Activated CD8-positive, alpha-beta T cell treated with anti-CD3 and anti-CD28 coated beads, Interleukin-2, amount 10 ng/mL, durations not matched to agents 7 days and 5 days (primary cell): ENCODE measurements at regions not wholly inside any gene's neighbourhood (a gene's known extent, or its start where the extent isn't known, plus 50 kb on each side); places are given as distances from the start of the nearest gene placed in this dataset.
A peak's percentile ranks its signal among the peaks of the same experiment; 100 is the strongest.
"Not testable (repeated sequence)": the region's sequence is repeated elsewhere in the genome, so short reads cannot be mapped to it uniquely, and the experiment has no call there.

Experiments
- ATAC-seq: fragments of 150-1000 bp; cut with Tn5 transposase; one replicate; pipeline ENCODE4 v1.10.0; 2021; ENCODE audit warnings: moderate library complexity
- CTCF ChIA-PET: fragments of 350-600 bp; sonication (Branson Sonifier 250); formaldehyde crosslinking; loops from one replicate; lab custom pipeline; 2021; ENCODE audit warnings: antibody characterized with exemption; lab: Charles Lee
- POLR2A ChIA-PET: fragments of 350-600 bp; sonication (Branson Sonifier 250); formaldehyde crosslinking; loops from one replicate; lab custom pipeline; 2021; ENCODE audit warnings: antibody characterized with exemption; lab: Charles Lee
- DNase-seq: peaks from one replicate; pipeline ENCODE4 v3.0.0-alpha.2; 2020
- H3K27ac Mint-ChIP-seq: one replicate; pipeline ENCODE4 v1.8.0; 2021; ENCODE audit warnings: mild to moderate bottlenecking, mixed read lengths
- H3K27me3 Mint-ChIP-seq: one replicate; pipeline ENCODE4 v1.8.0; 2021; ENCODE audit warnings: low read depth, mixed read lengths
- H3K36me3 Mint-ChIP-seq: one replicate; pipeline ENCODE4 v1.8.0; 2021; ENCODE audit warnings: low read depth, mixed read lengths
- H3K4me1 Mint-ChIP-seq: one replicate; pipeline ENCODE4 v1.8.0; 2021; ENCODE audit warnings: low read depth, mixed read lengths
- H3K4me3 Mint-ChIP-seq: one replicate; pipeline ENCODE4 v1.8.0; 2021; ENCODE audit warnings: mild to moderate bottlenecking, mixed read lengths
- H3K9me3 Mint-ChIP-seq: one replicate; pipeline ENCODE4 v1.8.0; 2022; ENCODE audit warnings: mixed read lengths; ENCODE audit not compliant: insufficient read depth

- CTCF ChIA-PET, ATAC-seq, H3K27me3 Mint-ChIP-seq, POLR2A ChIA-PET, DNase-seq: not testable (repeated sequence)
- Mint-ChIP-seq H3K4me1 (peaks cover 52% of the 10 kb centered on the region), H3K36me3 (peaks cover 24% of the 10 kb centered on the region), H3K9me3 (peaks cover 20% of the 10 kb centered on the region), H3K4me3 (peak overlapping the region; percentile 60), H3K27ac (peak overlapping the region; percentile 99)
These were observed 207.8 kb downstream of the USP6NL start for GRCh38 chr10:11403646-11404045.

- H3K4me3 Mint-ChIP-seq: peak overlapping the region; percentile 60
- H3K9me3 Mint-ChIP-seq: peaks cover 20% of the 10 kb centered on the region
- H3K27ac Mint-ChIP-seq: peak overlapping the region; percentile 99
- DNase-seq (peak; percentile 85), ATAC-seq (peak; percentile 96)
- POLR2A ChIA-PET: no interaction called here
- H3K4me1 Mint-ChIP-seq: peaks cover 51% of the 10 kb centered on the region
- CTCF ChIA-PET: no interaction called here
- no peaks in the 10 kb centered on the region for H3K27me3 Mint-ChIP-seq
- H3K36me3 Mint-ChIP-seq: peaks cover 24% of the 10 kb centered on the region
These were observed 208.3 kb downstream of the USP6NL start for GRCh38 chr10:11403116-11403515.

- no peak for DNase-seq
- POLR2A ChIA-PET: no interaction called here
- H3K4me3 Mint-ChIP-seq: no peak overlapping the region
- H3K27me3 Mint-ChIP-seq: no peaks in the 10 kb centered on the region
- CTCF ChIA-PET: no interaction called here
- peaks cover 16% of the 10 kb centered on the region for H3K9me3 Mint-ChIP-seq
- peak overlapping the region; percentile 99 for H3K27ac Mint-ChIP-seq
- no peak for ATAC-seq
- H3K36me3 Mint-ChIP-seq: peaks cover 21% of the 10 kb centered on the region
- H3K4me1 Mint-ChIP-seq: peaks cover 44% of the 10 kb centered on the region
These were observed 209.1 kb downstream of the USP6NL start for GRCh38 chr10:11402392-11402791.

- Mint-ChIP-seq H3K27ac (peak overlapping the region; percentile 99), H3K4me1 (peaks cover 37% of the 10 kb centered on the region), H3K36me3 (peaks cover 15% of the 10 kb centered on the region), H3K4me3 (peak overlapping the region; percentile 44), H3K27me3 (no peaks in the 10 kb centered on the region), H3K9me3 (peaks cover 8% of the 10 kb centered on the region)
- POLR2A ChIA-PET: no interaction called here
- ATAC-seq: peak; percentile 7
- DNase-seq: peak; percentile 38
- CTCF ChIA-PET: no interaction called here
These were observed 209.9 kb downstream of the USP6NL start for GRCh38 chr10:11401264-11402235.

GRCh38 chr10:11397980-11398580 is 213.4 kb downstream of the USP6NL start:
- Mint-ChIP-seq H3K4me3 (no peak overlapping the region), H3K27me3 (peaks cover 1% of the 10 kb centered on the region), H3K9me3 (no peaks in the 10 kb centered on the region), H3K36me3 (peaks cover 8% of the 10 kb centered on the region), H3K27ac (no peak overlapping the region), H3K4me1 (peaks cover 28% of the 10 kb centered on the region)
- POLR2A ChIA-PET: no interaction called here
- no peak for ATAC-seq
- CTCF ChIA-PET: interaction anchor here (0.6 kb wide), 1 partner anchor 19 kb away, joined by 4 read pairs; no protein-coding TSS in a partner anchor
- no peak for DNase-seq

GRCh38 chr10:11397077-11397965 is 214.1 kb downstream of the USP6NL start:
- no peak overlapping the region for H3K4me3 Mint-ChIP-seq
- H3K36me3 Mint-ChIP-seq: peaks cover 3% of the 10 kb centered on the region
- H3K4me1 Mint-ChIP-seq: peaks cover 22% of the 10 kb centered on the region
- H3K27ac Mint-ChIP-seq: no peak overlapping the region
- CTCF ChIA-PET: interaction anchor here (0.6 kb wide), 1 partner anchor 20 kb away, joined by 4 read pairs; no protein-coding TSS in a partner anchor
- no peaks in the 10 kb centered on the region for H3K9me3 Mint-ChIP-seq
- ATAC-seq (no peak), DNase-seq (no peak)
- POLR2A ChIA-PET: no interaction called here
- H3K27me3 Mint-ChIP-seq: peaks cover 6% of the 10 kb centered on the region

GRCh38 chr10:11396311-11396955 is 215.0 kb downstream of the USP6NL start:
- Mint-ChIP-seq H3K4me1 (peaks cover 13% of the 10 kb centered on the region), H3K36me3 (no peaks in the 10 kb centered on the region), H3K27me3 (peaks cover 6% of the 10 kb centered on the region), H3K9me3 (no peaks in the 10 kb centered on the region), H3K27ac (no peak overlapping the region), H3K4me3 (no peak overlapping the region)
- ATAC-seq (no peak), DNase-seq (no peak)
- CTCF ChIA-PET: no interaction called here
- POLR2A ChIA-PET: no interaction called here

- ChIA-PET CTCF (interaction anchor here (0.6 kb wide), 1 partner anchor 10 kb away, joined by 4 read pairs; no protein-coding TSS in a partner anchor), POLR2A (interaction anchor here (0.6 kb wide), 1 partner anchor 56 kb away, joined by 3 read pairs; no protein-coding TSS in a partner anchor)
- ATAC-seq (no peak), DNase-seq (no peak)
- Mint-ChIP-seq H3K36me3 (no peaks in the 10 kb centered on the region), H3K9me3 (no peaks in the 10 kb centered on the region), H3K4me1 (peaks cover 6% of the 10 kb centered on the region), H3K27ac (no peak overlapping the region), H3K27me3 (peaks cover 6% of the 10 kb centered on the region), H3K4me3 (no peak overlapping the region)
These were observed 215.7 kb downstream of the USP6NL start for GRCh38 chr10:11395581-11396310.

GRCh38 chr10:11395161-11395560 is 216.3 kb downstream of the USP6NL start:
- Mint-ChIP-seq H3K27me3 (peaks cover 6% of the 10 kb centered on the region), H3K9me3 (no peaks in the 10 kb centered on the region), H3K36me3 (no peaks in the 10 kb centered on the region), H3K27ac (no peak overlapping the region), H3K4me1 (peaks cover under 1% of the 10 kb centered on the region), H3K4me3 (no peak overlapping the region)
- ChIA-PET CTCF (no interaction called here), POLR2A (interaction anchor here (0.6 kb wide), 1 partner anchor 55 kb away, joined by 3 read pairs; no protein-coding TSS in a partner anchor)
- ATAC-seq (no peak), DNase-seq (no peak)

GRCh38 chr10:11393858-11394257 is 217.6 kb downstream of the USP6NL start:
- Mint-ChIP-seq H3K36me3 (no peaks in the 10 kb centered on the region), H3K4me1 (no peaks in the 10 kb centered on the region), H3K9me3 (no peaks in the 10 kb centered on the region), H3K27me3 (peaks cover 6% of the 10 kb centered on the region), H3K4me3 (no peak overlapping the region), H3K27ac (no peak overlapping the region)
- ChIA-PET CTCF (no interaction called here), POLR2A (no interaction called here)
- ATAC-seq: no peak
- no peak for DNase-seq
